H1 (cell line): ENCODE measurements at regions not wholly inside any gene's neighbourhood (a gene's known extent, or its start where the extent isn't known, plus 50 kb on each side); places are given as distances from the start of the nearest gene placed in this dataset.

Experiments
- CTCF ChIA-PET: fragments of 300-600 bp; sonication (Branson Sonifier 250); formaldehyde crosslinking; loops from one replicate; lab custom pipeline; 2021; ENCODE audit not compliant: partially characterized antibody; lab: Charles Lee
- POLR2A ChIA-PET: fragments of 300-600 bp; sonication (Branson Sonifier 250); formaldehyde crosslinking; loops from one replicate; lab custom pipeline; 2021; ENCODE audit warnings: inconsistent platforms; ENCODE audit not compliant: partially characterized antibody; lab: Charles Lee
- DNase-seq, 2 experiments: peaks; one replicate each; pipeline versions ENCODE4 v3.0.0 to v3.0.0-alpha.2; 2010 to 2022; ENCODE audit warnings: low spot score in 2 of 2, low read depth in 1 of 2, mixed read lengths in 1 of 2
- FAIRE-seq: peaks from 2 replicates; lab custom pipeline; 2011; peaks lifted over from hg19 to GRCh38; lab: Jason Lieb, UNC
- H2AFZ ChIP-seq: 2 replicates; pipeline ENCODE4 v1.8.1; 2012; ENCODE audit warnings: low read length, inconsistent platforms
- H2AK5ac ChIP-seq: 2 replicates; pipeline ENCODE4 v1.6.1; 2013; ENCODE audit warnings: low read depth, low read length
- H2BK120ac ChIP-seq: replicated peaks from 2 replicates; pipeline ENCODE3; 2013; ENCODE audit warnings: low read depth, low read length, inconsistent platforms
- H2BK12ac ChIP-seq: 2 replicates; pipeline ENCODE4 v1.6.1; 2013; ENCODE audit warnings: low read depth, low read length
- H2BK15ac ChIP-seq: 2 replicates; pipeline ENCODE4 v1.6.1; 2013; ENCODE audit warnings: low read length
- H2BK20ac ChIP-seq: 2 replicates; pipeline ENCODE4 v1.6.1; 2013; ENCODE audit warnings: low read length
- H2BK5ac ChIP-seq: 2 replicates; pipeline ENCODE4 v1.6.1; 2013; ENCODE audit warnings: low read depth, low read length
- H3K14ac ChIP-seq: 2 replicates; pipeline ENCODE4 v1.6.1; 2013; ENCODE audit warnings: inconsistent platforms; ENCODE audit not compliant: insufficient read length
- H3K18ac ChIP-seq: 2 replicates; pipeline ENCODE4 v1.6.1; 2013; ENCODE audit warnings: low read length; ENCODE audit errors: extremely low read depth
- H3K23ac ChIP-seq: 2 replicates; pipeline ENCODE4 v1.6.1; 2013; ENCODE audit warnings: inconsistent platforms; ENCODE audit not compliant: insufficient read length
- H3K23me2 ChIP-seq: 2 replicates; pipeline ENCODE4 v1.6.1; 2013; ENCODE audit warnings: low read depth, low read length
- H3K27ac ChIP-seq: 2 replicates; pipeline ENCODE4 v1.6.1; 2011; ENCODE audit warnings: low read depth, low read length, inconsistent platforms
- H3K27me3 ChIP-seq, 4 experiments: replicated peaks in 1 of 4; 1 replicate in 1 of 4; 2 replicates in 3 of 4; pipeline versions ENCODE4 v1.6.1 to v1.8.1; 2011 to 2013; ENCODE audit warnings: low read length in 3 of 4, mild to moderate bottlenecking in 3 of 4, inconsistent platforms in 2 of 4, mixed read lengths in 2 of 4, moderate library complexity in 1 of 4; ENCODE audit not compliant: control insufficient read depth in 3 of 4, insufficient read depth in 3 of 4; ENCODE audit errors: extremely low read depth in 1 of 4
- H3K36me3 ChIP-seq, 4 experiments: 2 replicates each; pipeline versions ENCODE4 v1.6.1 to v1.8.1; 2011 to 2013; ENCODE audit warnings: mild to moderate bottlenecking in 4 of 4, low read length in 3 of 4, moderate library complexity in 2 of 4, control low read depth in 1 of 4, inconsistent platforms in 1 of 4; ENCODE audit not compliant: insufficient read depth in 4 of 4, control insufficient read depth in 2 of 4
- H3K4ac ChIP-seq: replicated peaks from 2 replicates; pipeline ENCODE3; 2013; ENCODE audit warnings: low read length, low read depth, mixed read lengths, inconsistent platforms; ENCODE audit not compliant: insufficient read length
- H3K4me1 ChIP-seq, 4 experiments: replicated peaks in 1 of 4; 1 replicate in 1 of 4; 2 replicates in 3 of 4; pipeline versions ENCODE4 v1.6.1 to v1.8.1; 2011 to 2013; ENCODE audit warnings: low read length in 3 of 4, inconsistent platforms in 2 of 4, mixed read lengths in 1 of 4; ENCODE audit not compliant: insufficient read depth in 4 of 4, control insufficient read depth in 3 of 4
- H3K4me2 ChIP-seq, 2 experiments: 2 replicates each; pipeline versions ENCODE4 v1.6.1 to v1.8.1; 2011 to 2013; ENCODE audit warnings: low read depth in 2 of 2, low read length in 2 of 2, control low read depth in 1 of 2, inconsistent platforms in 1 of 2, mild to moderate bottlenecking in 1 of 2; ENCODE audit not compliant: insufficient read depth in 1 of 2
- H3K4me3 ChIP-seq, 4 experiments: fragments of 200-600, 300-600 bp in 1 of 4; sonication (generic), shearing (Covaris generic), sonication (Bioruptor Twin) in 1 of 4; 2 replicates each; pipeline versions ENCODE4 v1.5.1 to v1.8.1; 2011 to 2016; ENCODE audit warnings: low read length in 4 of 4, low read depth in 3 of 4, control low read depth in 2 of 4, inconsistent platforms in 2 of 4, mild to moderate bottlenecking in 2 of 4, mixed read lengths in 1 of 4, moderate library complexity in 1 of 4; ENCODE audit not compliant: insufficient read depth in 2 of 4; ENCODE audit errors: extremely low read depth in 1 of 4
- H3K56ac ChIP-seq: replicated peaks from 2 replicates; pipeline ENCODE3; 2013; ENCODE audit warnings: low read depth, mild to moderate bottlenecking, mixed read lengths, low read length, inconsistent platforms; ENCODE audit not compliant: insufficient read length
- H3K79me1 ChIP-seq: 2 replicates; pipeline ENCODE4 v1.6.1; 2013; ENCODE audit warnings: low read depth, low read length, control low read depth
- H3K79me2 ChIP-seq, 2 experiments: 2 replicates each; pipeline versions ENCODE4 v1.6.1 to v1.8.1; 2012 to 2013; ENCODE audit warnings: low read length in 2 of 2, mild to moderate bottlenecking in 2 of 2, inconsistent platforms in 1 of 2; ENCODE audit not compliant: insufficient read depth in 2 of 2, control insufficient read depth in 1 of 2
- H3K9ac ChIP-seq, 4 experiments: replicated peaks in 1 of 4; 1 replicate in 1 of 4; 2 replicates in 3 of 4; pipeline versions ENCODE4 v1.6.1 to v1.8.1; 2011 to 2013; ENCODE audit warnings: low read depth in 3 of 4, low read length in 3 of 4, control low read depth in 2 of 4, mild to moderate bottlenecking in 2 of 4, moderate library complexity in 2 of 4, inconsistent platforms in 1 of 4; ENCODE audit errors: extremely low read depth in 1 of 4
- H3K9me3 ChIP-seq, 2 experiments: 2 replicates each; pipeline versions ENCODE4 v1.6.1 to v1.8.1; 2012 to 2013; ENCODE audit warnings: mild to moderate bottlenecking in 2 of 2, moderate library complexity in 2 of 2, control low read depth in 1 of 2, inconsistent platforms in 1 of 2, low read depth in 1 of 2, low read length in 1 of 2, mixed read lengths in 1 of 2; ENCODE audit not compliant: insufficient read depth in 2 of 2
- H4K20me1 ChIP-seq, 2 experiments: replicated peaks in 1 of 2; 2 replicates each; pipeline versions ENCODE3 to v1.8.1; 2011 to 2013; ENCODE audit warnings: inconsistent platforms in 2 of 2, low read length in 2 of 2, mild to moderate bottlenecking in 1 of 2; ENCODE audit not compliant: insufficient read depth in 2 of 2, control insufficient read depth in 1 of 2
- H4K5ac ChIP-seq: 2 replicates; pipeline ENCODE4 v1.6.1; 2013; ENCODE audit warnings: low read length, low read depth, mixed read lengths, inconsistent platforms; ENCODE audit not compliant: insufficient read length
- H4K8ac ChIP-seq: 2 replicates; pipeline ENCODE4 v1.8.0; 2013; ENCODE audit warnings: mild to moderate bottlenecking, moderate library complexity, low read length, inconsistent platforms; ENCODE audit not compliant: insufficient read depth; ENCODE audit errors: extremely low read depth
- H4K91ac ChIP-seq: replicated peaks from 2 replicates; pipeline ENCODE3; 2013; ENCODE audit warnings: low read length, mixed read lengths, inconsistent platforms; ENCODE audit not compliant: insufficient read length
- BCL11A ChIP-seq, 2 experiments: IDR thresholded peaks; one replicate each; pipeline ENCODE4 v1.6.1; 2011; ENCODE audit warnings: low read depth in 2 of 2, low read length in 2 of 2, mild to moderate bottlenecking in 2 of 2
- CBX8 ChIP-seq: fragments of 300-800, 300-1000 bp; sonication (generic); IDR thresholded peaks from 2 replicates; pipeline ENCODE4 v1.7.1; 2016; ENCODE audit warnings: low read depth, low read length, borderline replicate concordance
- CHD2 ChIP-seq: IDR thresholded peaks from 2 replicates; pipeline ENCODE4 v1.6.1; 2012; ENCODE audit warnings: low read length, improper control_type of control experiment
- GABPA ChIP-seq: IDR thresholded peaks from 2 replicates; pipeline ENCODE4 v1.6.1; 2011; ENCODE audit warnings: mild to moderate bottlenecking, low read length, moderate library complexity, borderline replicate concordance; ENCODE audit not compliant: insufficient read depth
- KDM1A ChIP-seq: fragments of 200-600, 300-600 bp; sonication (generic); IDR thresholded peaks from 2 replicates; pipeline ENCODE4 v1.7.1; 2016; ENCODE audit warnings: mild to moderate bottlenecking, low read length, borderline replicate concordance
- RNF2 ChIP-seq: fragments of 200-900, 300-1000 bp; sonication (generic); IDR thresholded peaks from 2 replicates; pipeline ENCODE4 v1.7.1; 2016; ENCODE audit warnings: borderline replicate concordance, low read depth, mild to moderate bottlenecking, antibody characterized with exemption, low read length; ENCODE audit not compliant: poor library complexity, severe bottlenecking; ENCODE audit errors: missing control alignments
- SIX5 ChIP-seq: IDR thresholded peaks from 2 replicates; pipeline ENCODE4 v1.6.1; 2011; ENCODE audit warnings: mild to moderate bottlenecking, low read depth, low read length
- SP1 ChIP-seq: IDR thresholded peaks from 2 replicates; pipeline ENCODE4 v1.6.1; 2011; ENCODE audit warnings: low read depth, low read length
- SRF ChIP-seq: IDR thresholded peaks from 2 replicates; pipeline ENCODE4 v1.6.1; 2011; ENCODE audit warnings: mild to moderate bottlenecking, low read depth, low read length, moderate library complexity
- TBP ChIP-seq: IDR thresholded peaks from 2 replicates; pipeline ENCODE4 v1.6.1; 2011; ENCODE audit warnings: low read depth, low read length, improper control_type of control experiment
- WGBS, 2 experiments: shearing (Covaris generic) in 1 of 2; methylation state at CpG; one replicate each; pipeline versions ENCODE4 v1.1.6 to v1.1.7; 2013 to 2015; ENCODE audit warnings: low lambda C conversion rate in 2 of 2, mixed read lengths in 2 of 2, inconsistent platforms in 1 of 2, low coverage in 1 of 2, missing lambda C conversion rate in 1 of 2; ENCODE audit not compliant: insufficient replicate concordance in 2 of 2, insufficient coverage in 1 of 2, insufficient read length in 1 of 2; ENCODE audit errors: extremely low coverage in 1 of 2, missing lambda C conversion rate in 1 of 2; 5-methylcytosine and 5-hydroxymethylcytosine counted together
- TF ChIP-seq, protein P1 (sequence below): IDR thresholded peaks from 2 replicates; pipeline ENCODE4 v1.6.1; 2012; ENCODE audit warnings: low read length, inconsistent platforms

DNA sequence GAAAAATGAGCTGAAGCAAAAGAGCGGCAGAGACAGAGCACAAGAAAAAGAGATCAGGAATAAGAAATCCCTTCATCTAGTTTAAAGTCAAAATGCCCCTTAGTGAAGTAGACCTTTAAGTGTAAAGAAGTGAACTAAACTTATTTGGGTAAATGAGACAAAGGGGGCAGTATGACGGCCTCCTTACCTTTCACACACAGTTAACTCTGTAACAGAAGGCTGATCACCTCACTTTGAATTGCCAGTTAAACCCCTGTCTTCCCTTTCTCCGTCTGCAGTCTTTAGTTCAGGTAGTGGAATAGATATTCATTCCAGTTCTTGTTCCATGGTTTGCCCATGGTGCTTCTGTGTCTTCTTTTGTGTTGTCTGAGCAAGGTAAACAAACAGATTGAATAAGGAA, 1029.8 kb downstream of the DIAPH3 start:
- no peaks in the 10 kb centered on the region for H3K36me3 ChIP-seq
- WGBS, 2 experiments, result 66% methylated on average over 3 of the region's 3 CpGs; no CpG with 5 or more reads in 1 of the 2 experiments
- no peak overlapping the region for H4K5ac ChIP-seq
- no peaks in the 10 kb centered on the region for H3K9me3 ChIP-seq
- no peak overlapping the region for H2BK15ac ChIP-seq
- no peak for DNase-seq
- H2BK120ac ChIP-seq, result no peak overlapping the region
- no peaks in the 10 kb centered on the region for H3K79me2 ChIP-seq
- no peak overlapping the region for H2BK5ac ChIP-seq
- H2AFZ ChIP-seq, result 0 out of 2 replicates have a peak overlapping the region, but pooled peaks have one; percentile 55
- H3K9ac ChIP-seq, result no peak overlapping the region
- no peaks in the 10 kb centered on the region for H3K23me2 ChIP-seq
- no peaks in the 10 kb centered on the region for H3K4me1 ChIP-seq
- H3K4me3 ChIP-seq, result no peak overlapping the region
- no peak overlapping the region for H4K91ac ChIP-seq
- ChIA-PET CTCF (interaction anchor here (0.6 to 1.2 kb wide), 2 partner anchors 362 to 579 kb away, joined by 3 read pairs; no protein-coding TSS in a partner anchor), POLR2A (no interaction called here)
- H2AK5ac ChIP-seq, result no peak overlapping the region
- no peak overlapping the region for H3K4me2 ChIP-seq
- no peak overlapping the region for H3K23ac ChIP-seq
- no peak overlapping the region for H2BK12ac ChIP-seq
- no peaks in the 10 kb centered on the region for H3K79me1 ChIP-seq
- no peaks in the 10 kb centered on the region for H4K20me1 ChIP-seq
- no peak overlapping the region for H2BK20ac ChIP-seq
- H3K27me3 ChIP-seq, result no peaks in the 10 kb centered on the region
- H3K18ac ChIP-seq, result no peak overlapping the region
- no peak overlapping the region for H4K8ac ChIP-seq
- H3K14ac ChIP-seq, result no peak overlapping the region
- H3K27ac ChIP-seq, result no peak overlapping the region
- H3K56ac ChIP-seq, result no peak overlapping the region
- TF ChIP-seq RNF2, result no peak
- TF ChIP-seq CBX8, result no peak
- no peak for TF ChIP-seq SP1
- TF ChIP-seq GABPA, result no peak
- no peak for TF ChIP-seq TBP
- TF ChIP-seq SRF, result no peak
- no peak for TF ChIP-seq SIX5
- no peak for TF ChIP-seq CHD2
- no peak for TF ChIP-seq BCL11A (IDR thresholded peaks at IDR 0.05; ENCODE audit: low read depth in 2 of 2, low read length in 2 of 2)
- no peak for TF ChIP-seq KDM1A
- TF ChIP-seq, protein P1, sequence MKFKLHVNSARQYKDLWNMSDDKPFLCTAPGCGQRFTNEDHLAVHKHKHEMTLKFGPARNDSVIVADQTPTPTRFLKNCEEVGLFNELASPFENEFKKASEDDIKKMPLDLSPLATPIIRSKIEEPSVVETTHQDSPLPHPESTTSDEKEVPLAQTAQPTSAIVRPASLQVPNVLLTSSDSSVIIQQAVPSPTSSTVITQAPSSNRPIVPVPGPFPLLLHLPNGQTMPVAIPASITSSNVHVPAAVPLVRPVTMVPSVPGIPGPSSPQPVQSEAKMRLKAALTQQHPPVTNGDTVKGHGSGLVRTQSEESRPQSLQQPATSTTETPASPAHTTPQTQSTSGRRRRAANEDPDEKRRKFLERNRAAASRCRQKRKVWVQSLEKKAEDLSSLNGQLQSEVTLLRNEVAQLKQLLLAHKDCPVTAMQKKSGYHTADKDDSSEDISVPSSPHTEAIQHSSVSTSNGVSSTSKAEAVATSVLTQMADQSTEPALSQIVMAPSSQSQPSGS, result no peak
- no peak overlapping the region for H3K4ac ChIP-seq
- FAIRE-seq, result peak; percentile 48
